ENCODE measurements at regions not wholly inside any gene's neighbourhood (a gene's known extent, or its start where the extent isn't known, plus 50 kb on each side); places are given as distances from the start of the nearest gene placed in this dataset.

DNA sequence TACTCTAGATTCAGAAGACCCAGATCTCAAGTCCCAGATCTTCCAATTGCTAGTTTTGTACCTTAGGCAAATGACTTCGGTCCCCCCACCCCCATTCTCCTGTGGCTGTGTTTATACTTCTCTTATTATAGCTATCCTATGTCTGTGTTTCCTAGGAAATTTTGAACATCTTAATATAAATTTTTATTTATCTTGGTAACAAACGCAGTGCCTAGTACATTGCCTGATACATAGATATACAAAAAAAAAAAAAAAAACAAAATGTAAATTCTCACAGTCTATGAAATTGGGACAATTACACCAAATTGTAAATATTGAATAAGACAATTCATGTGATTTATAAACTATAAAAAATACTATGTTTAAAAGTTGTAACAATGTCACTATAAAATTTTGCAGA, 84.1 kb upstream of the SLC44A3 start:
- no peak for DNase-seq (ENCODE audit: low spot score)
- Histone ChIP-seq H3K36me3 (ENCODE audit: insufficient read depth, low read length, poor library complexity, severe bottlenecking) (no peaks in the 10 kb centered on the region), H3K27me3 (replicated peaks; ENCODE audit: insufficient read depth, low read depth, low read length, poor library complexity) (no peaks in the 10 kb centered on the region), H3K4me3 (ENCODE audit: low read depth, low read length, poor library complexity, severe bottlenecking) (no peak overlapping the region), H3K27ac (ENCODE audit: low read depth, low read length, poor library complexity, severe bottlenecking) (peak overlapping the region; percentile 90), H3K9me3 (ENCODE audit: low read depth, low read length, poor library complexity, severe bottlenecking) (no peaks in the 10 kb centered on the region), H3K4me1 (ENCODE audit: insufficient read depth, low read length, poor library complexity, severe bottlenecking) (peaks cover 33% of the 10 kb centered on the region)
- POLR2A ChIA-PET (ENCODE audit: low non-redundant PET), result no interaction called here
- intact Hi-C loops (cut with micrococcal nuclease; ENCODE audit: unreplicated experiment), result no loop called here
- BruUV-seq (replicated peaks), result no TSS peak
- CTCF ChIA-PET, result no interaction called here
- no peak for TF ChIP-seq EZH2 (IDR thresholded peaks at IDR 0.05; ENCODE audit: borderline replicate concordance, low read depth, low read length, poor library complexity, severe bottlenecking)
- TF ChIP-seq, protein P1, sequence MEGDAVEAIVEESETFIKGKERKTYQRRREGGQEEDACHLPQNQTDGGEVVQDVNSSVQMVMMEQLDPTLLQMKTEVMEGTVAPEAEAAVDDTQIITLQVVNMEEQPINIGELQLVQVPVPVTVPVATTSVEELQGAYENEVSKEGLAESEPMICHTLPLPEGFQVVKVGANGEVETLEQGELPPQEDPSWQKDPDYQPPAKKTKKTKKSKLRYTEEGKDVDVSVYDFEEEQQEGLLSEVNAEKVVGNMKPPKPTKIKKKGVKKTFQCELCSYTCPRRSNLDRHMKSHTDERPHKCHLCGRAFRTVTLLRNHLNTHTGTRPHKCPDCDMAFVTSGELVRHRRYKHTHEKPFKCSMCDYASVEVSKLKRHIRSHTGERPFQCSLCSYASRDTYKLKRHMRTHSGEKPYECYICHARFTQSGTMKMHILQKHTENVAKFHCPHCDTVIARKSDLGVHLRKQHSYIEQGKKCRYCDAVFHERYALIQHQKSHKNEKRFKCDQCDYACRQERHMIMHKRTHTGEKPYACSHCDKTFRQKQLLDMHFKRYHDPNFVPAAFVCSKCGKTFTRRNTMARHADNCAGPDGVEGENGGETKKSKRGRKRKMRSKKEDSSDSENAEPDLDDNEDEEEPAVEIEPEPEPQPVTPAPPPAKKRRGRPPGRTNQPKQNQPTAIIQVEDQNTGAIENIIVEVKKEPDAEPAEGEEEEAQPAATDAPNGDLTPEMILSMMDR (conservative IDR thresholded peaks at IDR 0.05; ENCODE audit: low read depth, low read length), result no peak

DNA sequence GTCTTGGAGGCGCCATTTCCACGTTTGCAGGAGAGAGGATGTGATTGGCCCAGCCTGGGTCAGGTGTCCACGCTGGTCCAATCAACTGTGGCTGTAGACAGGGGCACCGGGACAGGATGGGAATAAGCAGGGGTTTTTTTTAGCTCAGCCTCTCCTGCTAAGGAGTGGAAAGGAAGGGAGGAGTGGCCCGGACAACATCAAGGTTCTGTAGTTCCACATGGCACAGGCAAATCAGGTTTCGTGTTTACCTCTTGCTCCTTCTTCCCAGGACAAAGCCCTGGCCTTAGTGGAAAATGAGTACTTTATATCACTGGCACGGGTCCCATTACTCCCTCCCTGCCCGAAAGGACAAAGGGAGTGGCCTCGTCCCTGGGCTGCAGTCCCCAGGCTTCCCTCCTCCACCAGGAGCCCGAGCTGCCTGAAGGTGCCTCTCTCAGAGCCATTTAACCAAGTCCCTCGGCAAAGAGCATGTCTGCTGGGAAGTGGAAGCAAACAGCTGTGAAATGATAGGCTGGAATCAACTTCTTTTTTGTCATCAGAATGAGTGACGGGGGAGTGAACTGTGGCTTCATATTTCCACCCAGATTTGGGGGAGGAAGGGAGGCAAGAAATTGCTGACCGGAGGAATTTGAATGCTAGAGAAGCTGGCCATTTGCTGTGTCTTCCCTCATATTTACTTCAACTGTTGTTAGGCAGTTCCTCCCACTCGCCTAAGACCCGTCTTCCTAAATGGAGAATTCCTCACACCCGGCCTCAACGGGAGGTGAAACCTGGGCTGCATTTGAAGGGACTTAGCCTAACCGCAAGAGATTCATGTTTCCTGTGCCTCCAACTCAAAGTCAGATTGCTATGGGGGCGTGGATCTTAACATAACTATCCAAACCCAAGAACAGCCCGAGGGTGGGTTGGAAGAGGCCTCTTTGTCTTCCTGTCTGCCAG, 84.9 kb upstream of the SLC44A3 start:
- intact Hi-C loops (cut with micrococcal nuclease; ENCODE audit: unreplicated experiment), result no loop called here
- DNase-seq (ENCODE audit: low spot score), result peak; percentile 97
- TF ChIP-seq, protein P1 (conservative IDR thresholded peaks at IDR 0.05; ENCODE audit: low read depth, low read length), result no peak
- TF ChIP-seq EZH2 (IDR thresholded peaks at IDR 0.05; ENCODE audit: borderline replicate concordance, low read depth, low read length, poor library complexity, severe bottlenecking), result no peak
- H3K27me3 ChIP-seq (replicated peaks; ENCODE audit: insufficient read depth, low read depth, low read length, poor library complexity), result no peaks in the 10 kb centered on the region
- H3K27ac ChIP-seq (ENCODE audit: low read depth, low read length, poor library complexity, severe bottlenecking), result peak overlapping the region; percentile 90
- no TSS peak for BruUV-seq (replicated peaks)
- no peaks in the 10 kb centered on the region for H3K36me3 ChIP-seq (ENCODE audit: insufficient read depth, low read length, poor library complexity, severe bottlenecking)
- H3K4me1 ChIP-seq (ENCODE audit: insufficient read depth, low read length, poor library complexity, severe bottlenecking), result peaks cover 33% of the 10 kb centered on the region
- CTCF ChIA-PET, result no interaction called here
- POLR2A ChIA-PET (ENCODE audit: low non-redundant PET), result no interaction called here
- no peak overlapping the region for H3K4me3 ChIP-seq (ENCODE audit: low read depth, low read length, poor library complexity, severe bottlenecking)
- H3K9me3 ChIP-seq (ENCODE audit: low read depth, low read length, poor library complexity, severe bottlenecking), result no peaks in the 10 kb centered on the region

DNA sequence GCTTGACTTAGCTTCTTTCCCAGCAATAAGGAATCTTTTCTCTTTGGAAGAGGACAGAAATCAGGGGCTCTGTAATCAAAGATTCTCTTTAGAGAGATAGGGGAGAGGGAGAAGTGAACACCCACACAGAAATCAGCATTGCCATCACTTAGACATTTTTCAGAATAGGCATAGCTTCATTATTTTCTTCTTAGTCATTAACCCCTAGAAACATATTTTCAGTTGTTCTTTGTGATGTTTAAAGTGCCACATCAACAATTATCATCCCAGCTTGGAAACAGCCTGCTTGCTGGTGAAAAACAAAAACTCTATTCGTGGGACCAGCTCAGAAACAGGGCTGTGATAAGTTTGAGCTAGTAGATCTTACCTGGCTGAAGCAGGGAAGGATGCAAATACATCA, 88.3 kb upstream of the SLC44A3 start:
- no peak for TF ChIP-seq EZH2 (IDR thresholded peaks at IDR 0.05; ENCODE audit: borderline replicate concordance, low read depth, low read length, poor library complexity, severe bottlenecking)
- TF ChIP-seq, protein P1 (conservative IDR thresholded peaks at IDR 0.05; ENCODE audit: low read depth, low read length), result no peak
- POLR2A ChIA-PET (ENCODE audit: low non-redundant PET), result no interaction called here
- DNase-seq (ENCODE audit: low spot score), result no peak
- Histone ChIP-seq H3K36me3 (ENCODE audit: insufficient read depth, low read length, poor library complexity, severe bottlenecking) (no peaks in the 10 kb centered on the region), H3K9me3 (ENCODE audit: low read depth, low read length, poor library complexity, severe bottlenecking) (no peaks in the 10 kb centered on the region), H3K4me1 (ENCODE audit: insufficient read depth, low read length, poor library complexity, severe bottlenecking) (peaks cover 36% of the 10 kb centered on the region), H3K4me3 (ENCODE audit: low read depth, low read length, poor library complexity, severe bottlenecking) (no peak overlapping the region), H3K27me3 (replicated peaks; ENCODE audit: insufficient read depth, low read depth, low read length, poor library complexity) (no peaks in the 10 kb centered on the region), H3K27ac (ENCODE audit: low read depth, low read length, poor library complexity, severe bottlenecking) (no peak overlapping the region)
- CTCF ChIA-PET, result no interaction called here
- no TSS peak for BruUV-seq (replicated peaks)
- intact Hi-C loops (cut with micrococcal nuclease; ENCODE audit: unreplicated experiment), result no loop called here

All from A673 (cell line).